ENCODE measurements at regions not wholly inside any gene's neighbourhood (a gene's known extent, or its start where the extent isn't known, plus 50 kb on each side); places are given as distances from the start of the nearest gene placed in this dataset.

- TF ChIP-seq ZNF449 (CRISPR knock-in tag; IDR thresholded peaks at IDR 0.05) (peak; percentile 39; the same call in 1 of the 2 replicates), E2F5 (CRISPR knock-in tag; IDR thresholded peaks at IDR 0.05) (no peak), DDX20 (tag; IDR thresholded peaks at IDR 0.05; ENCODE audit: low read depth) (no peak), TEAD4 (IDR thresholded peaks at IDR 0.05; ENCODE audit: low read length) (no peak), TEAD4 (CRISPR knock-in tag; IDR thresholded peaks at IDR 0.05; ENCODE audit: borderline replicate concordance) (no peak), RBM39 (optimal IDR thresholded peaks at IDR 0.05; ENCODE audit: low read depth, low read length) (no peak), NR2C1 (IDR thresholded peaks at IDR 0.05) (no peak), NR2C1 (tag; IDR thresholded peaks at IDR 0.05) (no peak), ZNF175 (CRISPR knock-in tag; IDR thresholded peaks at IDR 0.05; ENCODE audit: low read depth) (no peak), CLOCK (CRISPR knock-in tag; IDR thresholded peaks at IDR 0.05; ENCODE audit: borderline replicate concordance) (0 out of 2 replicates have a peak, but pooled peaks have one; percentile 12), HDAC8 (tag; IDR thresholded peaks at IDR 0.05) (no peak), NKRF (IDR thresholded peaks at IDR 0.05; ENCODE audit: borderline replicate concordance) (no peak), KAT2B (IDR thresholded peaks at IDR 0.05; ENCODE audit: low read depth, low read length) (no peak), KDM2B (CRISPR knock-in tag; IDR thresholded peaks at IDR 0.05) (no peak), HEY1 (CRISPR knock-in tag; IDR thresholded peaks at IDR 0.05; ENCODE audit: borderline replicate concordance) (no peak), ARID4B (CRISPR knock-in tag; IDR thresholded peaks at IDR 0.05) (no peak)
These were observed 112.3 kb upstream of the IRF2BP2 start (continued) for GRCh38 chr1:234722270-234722704.

Data from K562 (cell line).